H4 (cell line): ENCODE measurements at regions not wholly inside any gene's neighbourhood (a gene's known extent, or its start where the extent isn't known, plus 50 kb on each side); places are given as distances from the start of the nearest gene placed in this dataset.
"Not testable (repeated sequence)": the region's sequence is repeated elsewhere in the genome, so short reads cannot be mapped to it uniquely, and the experiment has no call there.

Experiments
- DNase-seq: peaks from one replicate; pipeline ENCODE4 v3.0.0-alpha.2; 2015; ENCODE audit warnings: low spot score

DNA sequence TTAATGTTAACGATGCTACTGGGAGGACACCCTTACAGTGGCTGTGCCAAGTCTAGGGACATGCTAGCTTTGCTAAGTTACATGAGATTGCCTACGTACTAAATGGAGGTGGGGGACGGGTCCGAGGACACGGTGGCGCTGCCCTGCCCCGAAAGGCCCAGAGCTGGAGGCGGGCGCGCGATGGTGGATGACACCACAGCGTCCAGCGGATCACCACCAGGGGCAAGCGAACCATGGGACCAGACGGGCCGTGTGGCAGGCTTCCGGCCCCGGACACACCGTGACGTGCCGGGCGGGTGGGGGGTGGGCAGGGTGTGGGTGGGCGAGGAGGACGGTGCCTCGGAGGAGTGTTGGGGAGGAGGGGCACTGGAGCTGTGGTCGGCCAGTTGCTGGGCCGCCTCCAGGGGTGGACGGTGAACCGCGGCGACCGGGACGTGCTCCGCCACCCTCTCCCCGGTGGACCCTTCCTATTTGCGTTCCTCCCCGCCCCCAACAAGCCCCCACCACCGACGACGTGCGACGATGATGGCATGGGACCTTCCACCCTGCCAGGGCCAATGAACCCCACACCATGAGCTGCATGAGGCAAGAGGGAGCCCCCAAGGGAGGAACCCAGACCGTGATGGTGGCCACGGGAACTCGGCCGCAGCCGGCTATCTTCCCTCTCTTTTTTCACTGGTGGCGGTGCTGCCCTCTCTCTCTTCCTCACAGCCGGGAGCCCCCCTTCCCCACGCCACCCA is 773.3 kb upstream of the DEFB115 start:
- DNase-seq, result no peak

DNA sequence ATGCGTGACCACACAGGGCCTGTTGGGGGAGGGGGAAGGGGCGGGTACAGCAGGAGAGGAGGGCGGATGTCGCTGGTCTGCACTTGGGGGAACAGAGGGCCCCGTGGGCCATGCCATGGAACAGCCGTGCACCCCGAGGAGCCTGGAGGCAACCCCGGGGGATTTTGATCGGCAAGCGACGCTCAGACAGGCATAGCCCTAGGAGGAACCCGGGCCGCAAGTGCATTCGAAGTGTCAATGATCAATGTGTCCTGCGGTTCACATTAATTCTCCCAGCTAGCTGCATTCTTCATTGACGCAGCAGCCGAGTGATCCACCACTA is 772.8 kb upstream of the DEFB115 start:
- DNase-seq, result no peak

DNA sequence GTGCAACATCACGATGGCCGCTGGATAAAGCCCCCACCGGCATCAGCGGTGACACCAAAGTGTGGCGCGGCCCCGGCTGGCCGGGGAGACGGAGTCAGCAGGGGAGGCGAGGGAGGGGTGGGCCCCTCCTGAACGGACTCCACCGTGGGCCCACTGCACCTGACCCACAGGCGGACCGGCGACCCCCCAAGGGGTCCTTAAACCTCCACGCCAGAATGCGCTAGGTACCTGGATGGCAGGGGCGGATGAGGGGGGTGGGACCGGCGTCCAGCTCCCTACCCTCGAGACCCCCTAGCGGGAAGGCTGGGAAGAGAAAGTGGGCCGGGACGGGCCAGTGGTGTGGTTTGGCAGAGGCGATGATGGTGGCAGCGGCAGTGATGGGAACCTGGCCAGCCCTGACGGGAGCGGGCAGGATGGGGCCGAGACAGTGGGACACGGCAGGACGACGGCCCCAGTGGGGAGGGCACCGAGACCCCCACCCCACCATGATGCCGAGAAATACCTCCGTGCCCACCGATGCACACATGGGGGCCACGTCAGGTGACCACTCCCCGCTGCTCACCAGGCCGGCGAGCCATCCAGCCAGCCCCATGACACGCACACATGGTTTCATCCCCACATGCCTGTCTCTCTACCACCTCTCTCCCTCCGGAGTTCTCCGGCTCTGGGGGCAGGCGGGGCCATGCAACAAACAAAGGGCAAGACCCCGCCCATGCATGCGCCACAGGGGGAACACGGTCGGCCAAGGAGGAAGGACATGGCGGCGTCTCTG is 771.9 kb upstream of the DEFB115 start:
- no peak for DNase-seq

DNA sequence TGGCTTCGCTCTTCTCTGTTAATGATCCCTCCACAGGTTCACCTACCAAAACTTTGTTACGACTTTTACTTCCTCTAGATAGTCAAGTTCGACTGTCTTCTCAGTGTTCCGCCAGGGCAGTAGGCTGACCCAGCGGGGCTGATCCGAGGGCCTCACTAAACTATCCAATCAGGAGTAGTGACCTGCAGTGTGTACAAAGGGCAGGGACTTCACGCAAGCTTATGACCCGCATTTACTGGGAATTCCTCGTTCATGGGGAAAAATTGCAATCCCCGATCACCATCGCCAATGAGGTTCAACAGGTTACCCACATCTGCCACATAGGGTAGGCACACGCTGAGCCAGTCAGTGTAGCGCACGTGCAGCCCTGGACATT is 771.4 kb upstream of the DEFB115 start:
- DNase-seq, result no peak

DNA sequence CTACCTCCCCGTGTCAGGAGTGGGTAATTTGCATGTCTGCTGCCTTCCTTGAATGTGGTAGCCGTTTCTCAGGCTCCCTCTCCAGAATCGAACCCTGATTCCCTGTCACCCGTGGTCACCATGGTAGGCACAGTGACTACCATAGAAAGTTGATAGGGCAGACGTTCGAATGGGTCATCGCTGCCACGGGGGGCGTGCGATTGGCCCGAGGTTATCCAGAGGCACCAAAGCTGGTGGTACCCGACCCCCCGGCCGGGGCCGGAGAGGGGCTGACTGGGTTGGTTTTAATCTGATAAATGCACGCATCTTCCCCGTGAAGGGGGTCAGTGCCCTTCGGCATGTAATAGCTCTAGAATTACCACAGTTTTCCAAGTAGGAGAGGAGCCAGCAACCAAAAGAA is 770.0 kb upstream of the DEFB115 start:
- not testable (repeated sequence) for DNase-seq

DNA sequence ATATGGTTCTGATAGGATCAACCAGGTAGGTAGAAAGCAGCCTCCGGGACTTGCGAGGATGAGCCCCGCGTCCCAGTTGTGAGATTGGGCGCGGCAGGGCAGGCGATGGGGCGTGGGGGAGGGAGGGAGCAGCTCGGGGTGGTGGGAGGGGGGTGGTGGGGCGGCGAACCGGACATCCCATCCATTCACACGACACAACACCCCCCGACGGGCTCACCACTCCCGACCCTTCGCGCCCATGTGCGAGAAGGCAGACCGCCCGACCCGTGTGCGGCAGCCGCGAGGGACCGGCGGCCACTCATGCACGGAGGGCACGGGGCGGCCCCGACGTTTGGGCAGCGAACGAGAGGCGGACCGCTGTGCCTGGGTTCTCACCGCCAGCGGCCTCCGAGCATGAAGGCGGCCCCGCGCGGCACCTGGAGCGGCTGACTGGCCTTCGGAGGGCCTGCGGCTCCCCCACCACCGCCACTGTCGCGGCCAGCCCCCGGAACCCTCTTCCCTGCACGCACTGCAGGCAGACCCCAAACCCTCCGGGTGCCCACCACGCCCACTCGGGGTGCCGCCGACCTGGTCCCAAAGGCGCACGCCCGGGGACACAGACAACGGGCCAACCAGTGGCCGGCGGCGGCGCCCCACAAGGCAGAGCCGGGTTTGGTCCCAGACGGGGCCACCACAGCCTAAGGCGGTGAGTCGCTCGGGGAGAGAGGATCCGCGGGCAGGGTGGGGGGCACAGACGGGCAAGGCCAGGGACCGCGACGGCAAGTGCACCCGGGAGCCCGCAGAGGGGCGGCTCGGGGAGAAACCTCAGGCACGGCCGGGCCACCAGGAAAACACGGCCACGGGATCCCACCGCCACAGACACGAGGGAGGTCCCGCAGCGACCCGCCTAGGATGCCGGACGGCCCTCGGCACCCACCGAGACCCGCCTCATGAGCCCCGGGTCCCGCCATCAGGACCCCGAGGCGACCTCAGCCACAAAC is 769.2 kb upstream of the DEFB115 start:
- DNase-seq, result no peak

DNA sequence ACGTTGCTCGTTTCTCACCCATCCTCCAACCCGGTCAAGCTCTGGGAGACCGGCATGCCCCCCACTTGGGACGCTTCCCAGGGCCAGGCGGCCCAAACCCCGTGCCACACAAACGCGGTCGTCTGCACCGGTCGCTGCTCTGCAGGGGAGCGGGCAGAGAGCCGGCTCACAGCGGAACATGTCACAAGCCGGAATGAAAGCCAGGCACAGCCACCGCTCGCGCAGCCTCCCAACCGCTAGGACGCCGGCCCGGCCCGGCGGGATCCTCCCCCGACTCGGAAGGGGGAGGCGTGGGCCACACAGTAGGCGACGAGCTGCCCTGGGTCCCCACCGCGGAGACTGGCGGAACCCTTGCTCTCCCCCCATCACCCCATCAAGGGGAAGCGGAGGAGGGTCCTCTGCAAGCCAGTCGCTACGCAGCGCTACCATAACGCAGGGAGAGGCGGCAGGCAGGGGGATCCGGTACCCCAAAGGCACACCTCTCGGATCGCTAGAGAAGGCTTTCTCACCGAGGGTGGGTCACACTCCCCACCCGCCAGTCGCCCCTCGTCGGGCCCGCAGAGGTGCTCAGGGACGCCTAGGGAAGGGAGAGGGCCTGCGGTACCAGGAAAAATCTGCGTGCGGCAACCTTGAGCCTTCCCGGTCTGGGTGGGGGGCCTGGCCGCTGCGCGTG is 768.4 kb upstream of the DEFB115 start:
- DNase-seq, result no peak

DNA sequence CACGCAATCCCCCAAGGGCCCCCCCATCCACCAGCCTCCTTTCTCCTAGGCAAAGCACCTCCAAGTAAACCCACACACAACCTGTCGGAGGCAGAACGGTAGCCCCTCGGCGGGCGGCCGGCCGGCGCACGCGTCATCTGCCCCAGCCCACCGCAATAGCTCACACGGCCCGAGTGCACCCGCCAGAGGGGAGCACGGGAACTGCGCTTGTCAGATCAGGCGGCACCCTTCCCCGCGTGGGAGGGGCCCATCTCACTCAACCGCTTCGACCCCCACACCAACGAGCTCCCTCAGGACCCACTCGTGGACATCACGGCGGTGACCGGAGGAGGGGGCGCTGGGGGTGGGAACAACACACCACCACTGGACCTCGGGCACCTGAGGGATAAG is 767.9 kb upstream of the DEFB115 start:
- no peak for DNase-seq

DNA sequence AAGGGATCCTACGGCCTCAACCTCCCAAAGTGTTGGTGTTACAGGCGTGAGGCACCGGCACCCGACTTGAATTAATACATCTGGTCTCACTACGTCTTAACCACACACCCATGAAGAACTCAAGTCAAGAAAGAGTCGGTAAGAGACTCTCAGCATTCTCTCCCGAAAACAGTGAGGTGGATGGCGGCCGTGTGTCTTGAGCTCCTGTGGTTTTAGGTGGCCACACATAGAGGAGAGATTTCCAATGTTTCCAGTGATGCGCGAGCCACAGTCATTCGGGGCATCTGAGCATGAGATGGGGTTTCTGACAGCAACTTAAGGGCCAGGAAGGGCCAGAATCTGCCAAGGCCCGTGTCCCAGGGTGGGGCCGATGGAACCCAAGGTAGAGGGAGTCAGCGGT is 766.4 kb upstream of the DEFB115 start:
- DNase-seq, result no peak

DNA sequence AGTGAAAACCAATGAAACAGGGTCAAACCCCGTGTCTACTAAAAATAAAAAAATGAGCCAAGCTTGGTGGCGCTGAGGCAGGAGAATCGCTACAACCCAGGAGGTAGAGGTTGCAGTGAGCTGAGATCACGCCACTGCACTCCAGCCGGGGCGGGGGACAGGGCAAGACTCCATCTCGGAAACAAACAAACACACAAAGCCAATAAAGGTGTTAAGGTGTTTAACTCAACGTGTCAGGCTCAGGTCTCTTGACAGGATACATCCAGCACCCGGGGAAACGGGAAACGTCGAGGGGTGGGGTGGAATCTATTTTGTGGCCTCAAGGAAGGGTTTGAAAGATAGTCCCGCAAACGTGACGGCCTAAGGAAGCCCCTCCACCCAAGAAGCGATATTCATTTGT is 760.8 kb upstream of the DEFB115 start:
- not testable (repeated sequence) for DNase-seq

DNA sequence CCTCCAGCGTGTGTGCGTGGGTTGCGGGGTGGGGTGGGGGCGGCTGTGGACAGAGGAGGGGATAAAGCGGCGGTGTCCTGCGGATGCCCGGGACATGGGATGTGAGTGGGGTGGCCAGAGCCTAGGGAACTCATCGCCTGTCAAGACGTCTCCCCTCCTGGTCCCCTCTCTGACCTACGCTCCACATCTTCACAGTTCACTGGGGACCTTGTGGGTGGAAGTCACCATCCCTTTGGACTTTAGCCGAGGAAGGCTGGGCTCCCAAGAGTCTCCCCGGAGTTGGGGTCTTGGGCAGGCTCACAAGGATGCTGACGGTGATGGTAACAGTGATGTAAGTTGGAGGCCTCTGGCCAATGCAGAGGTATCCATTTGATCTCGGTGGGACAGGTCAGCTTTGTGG is 760.3 kb upstream of the DEFB115 start:
- DNase-seq, result not testable (repeated sequence)

DNA sequence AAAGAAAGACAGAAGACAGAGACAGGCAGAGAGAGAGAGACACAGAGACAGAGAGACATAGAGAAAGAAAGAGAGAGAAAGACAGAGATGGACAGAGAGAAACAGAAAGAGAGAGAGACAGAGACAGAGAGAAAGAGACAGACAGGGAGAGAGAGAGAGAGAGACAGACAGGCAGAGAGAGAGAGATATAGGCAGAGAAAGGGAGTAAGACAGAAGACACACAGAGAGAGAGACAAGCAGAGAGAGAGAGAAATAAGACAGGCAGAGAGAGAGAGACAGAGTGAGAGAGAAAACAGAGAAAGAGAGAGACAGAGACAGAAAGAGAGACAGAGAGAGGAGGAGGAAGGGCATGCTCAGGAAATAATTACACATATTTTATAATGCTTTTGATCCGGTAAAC is 758.3 kb upstream of the DEFB115 start:
- DNase-seq, result no peak

DNA sequence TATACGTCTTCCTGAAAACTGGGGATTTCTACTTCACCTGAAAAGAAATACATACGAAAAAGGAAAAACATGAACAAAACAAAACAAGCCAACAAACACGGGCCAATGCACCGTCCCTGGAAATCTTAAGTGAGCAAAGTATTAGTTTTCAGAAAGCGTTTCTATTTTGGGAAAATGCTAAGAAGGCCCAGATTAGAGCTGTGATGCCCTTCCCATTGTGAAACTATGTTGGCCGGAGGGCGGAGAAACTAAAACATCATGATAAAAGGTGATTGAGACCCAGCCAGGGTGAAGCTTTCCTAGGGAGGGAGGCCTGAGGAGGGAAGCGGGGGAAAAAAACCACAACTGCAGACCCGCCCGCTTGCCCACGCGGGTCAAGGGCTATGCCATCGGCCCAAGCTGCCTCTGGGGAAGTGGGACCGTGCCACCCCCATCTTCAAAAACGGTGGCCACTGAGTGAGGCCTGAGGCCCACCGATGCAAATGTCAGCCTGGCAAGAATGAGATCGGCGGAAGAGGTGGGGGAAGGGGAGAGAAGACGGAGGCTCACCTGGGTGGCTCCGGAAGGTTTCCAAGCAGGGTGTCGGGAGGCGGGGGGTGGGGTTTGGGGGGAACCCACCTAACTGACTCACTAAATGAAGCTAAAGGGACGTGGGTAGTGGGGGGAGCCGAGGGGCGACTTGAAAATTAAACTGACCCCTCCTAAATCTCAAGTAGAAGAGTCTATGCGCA is 757.6 kb upstream of the DEFB115 start:
- DNase-seq, result not testable (repeated sequence)

DNA sequence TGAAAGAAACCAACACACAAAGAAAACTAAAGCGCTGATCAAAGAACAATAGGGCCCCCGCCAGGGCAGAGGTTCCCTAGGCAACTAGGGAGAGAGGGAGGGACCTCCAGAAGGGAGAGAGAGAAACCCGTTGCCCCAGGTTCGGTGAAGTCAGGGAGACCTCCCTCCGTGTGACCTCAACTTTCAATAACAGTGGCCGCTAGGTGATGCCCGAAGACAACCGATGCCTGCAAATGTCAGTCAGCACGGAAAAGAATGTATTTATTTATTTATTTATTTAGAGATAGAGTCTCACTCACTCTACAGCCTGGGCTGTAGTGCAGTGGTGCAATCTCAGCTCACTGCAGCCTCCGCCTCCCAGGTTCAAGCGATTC is 757.0 kb upstream of the DEFB115 start:
- not testable (repeated sequence) for DNase-seq

DNA sequence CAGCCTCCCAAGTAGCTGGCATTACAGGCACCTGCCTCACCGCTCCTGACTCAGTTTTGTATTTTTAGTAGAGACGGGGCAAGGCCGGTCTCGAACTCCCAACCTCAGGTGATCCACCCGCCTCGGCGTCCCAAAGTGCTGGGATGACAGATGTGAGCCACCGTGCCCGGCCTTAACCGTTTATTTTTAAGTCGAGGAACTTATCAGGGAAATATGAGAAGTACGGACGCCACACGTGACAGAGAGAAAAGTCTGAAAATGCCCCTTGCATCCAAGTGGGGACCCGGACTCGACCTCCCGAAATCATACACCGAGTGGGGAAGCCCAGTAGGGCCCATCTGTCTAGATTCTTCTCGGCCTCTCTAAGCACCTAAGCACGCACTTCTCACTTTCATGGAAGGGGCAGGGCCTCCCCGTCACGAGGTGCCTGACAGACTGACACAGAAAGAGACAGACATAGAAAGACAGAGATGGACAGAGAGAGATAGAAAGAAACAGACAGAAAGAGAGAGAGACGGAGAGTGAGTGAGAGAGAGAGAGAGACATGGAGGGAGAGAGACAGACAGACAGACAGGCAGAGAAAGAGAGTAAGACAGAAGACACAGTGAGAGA is 756.5 kb upstream of the DEFB115 start:
- no peak for DNase-seq

DNA sequence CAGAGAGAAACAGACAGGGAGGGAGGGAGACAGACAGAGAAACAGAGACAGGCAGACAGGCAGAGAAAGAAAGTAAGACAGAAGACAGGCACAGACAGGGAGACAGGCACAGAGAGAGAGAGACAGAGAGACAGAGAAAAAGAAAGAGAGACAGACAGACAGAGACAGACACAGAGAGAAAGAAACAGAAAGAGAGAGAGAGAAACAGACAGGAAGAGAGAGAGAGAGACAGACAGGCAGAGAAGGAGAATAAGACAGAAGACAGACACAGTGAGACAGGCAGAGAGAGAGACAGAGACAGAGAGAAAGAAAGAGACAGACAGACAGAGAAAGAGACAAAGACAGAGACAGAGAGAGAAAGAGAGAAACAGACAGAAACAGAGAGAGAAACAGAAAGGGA is 754.8 kb upstream of the DEFB115 start:
- DNase-seq, result no peak

DNA sequence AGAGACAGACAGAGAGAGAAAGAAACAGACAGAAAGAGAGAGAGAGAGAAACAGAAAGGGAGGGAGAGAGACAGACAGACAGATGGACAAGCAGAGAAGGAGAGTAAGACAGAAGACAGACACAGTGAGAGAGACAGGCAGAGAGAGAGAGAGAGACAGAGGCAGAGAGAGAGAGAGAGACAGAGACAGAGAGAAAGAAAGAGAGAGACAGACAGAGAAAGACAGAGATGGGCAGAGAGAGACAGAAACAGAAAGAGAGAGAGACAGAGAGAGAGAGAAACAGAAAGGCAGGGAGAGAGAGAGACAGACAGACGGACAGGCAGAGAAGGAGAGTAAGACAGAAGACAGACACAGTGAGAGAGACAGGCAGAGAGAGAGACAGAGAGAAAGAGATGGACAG is 754.3 kb upstream of the DEFB115 start:
- not testable (repeated sequence) for DNase-seq

DNA sequence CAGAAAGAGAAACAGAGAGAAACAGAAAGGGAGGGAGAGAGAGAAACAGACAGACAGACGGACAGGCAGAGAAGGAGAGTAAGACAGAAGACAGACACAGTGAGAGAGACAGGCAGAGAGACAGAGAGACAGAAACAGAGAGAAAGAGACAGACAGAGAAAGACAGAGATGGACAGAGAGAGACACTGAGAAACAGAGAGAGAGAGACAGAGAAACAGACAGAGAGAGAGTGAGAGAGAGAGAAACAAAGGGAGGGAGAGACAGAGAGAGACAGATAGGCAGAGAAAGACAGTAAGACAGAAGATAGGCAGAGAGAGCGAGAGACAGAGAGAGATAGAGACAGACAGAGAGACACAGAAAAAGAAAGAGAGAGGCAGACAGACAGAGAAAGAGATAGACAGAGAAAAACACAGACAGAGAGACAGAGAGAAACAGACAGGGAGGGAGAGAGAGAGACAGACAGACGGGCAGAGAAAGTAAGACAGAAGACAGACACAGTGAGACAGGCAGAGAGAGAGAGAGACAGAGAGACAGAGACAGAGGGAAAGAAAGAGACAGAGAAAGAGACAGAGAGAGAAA is 753.4 kb upstream of the DEFB115 start:
- no peak for DNase-seq

DNA sequence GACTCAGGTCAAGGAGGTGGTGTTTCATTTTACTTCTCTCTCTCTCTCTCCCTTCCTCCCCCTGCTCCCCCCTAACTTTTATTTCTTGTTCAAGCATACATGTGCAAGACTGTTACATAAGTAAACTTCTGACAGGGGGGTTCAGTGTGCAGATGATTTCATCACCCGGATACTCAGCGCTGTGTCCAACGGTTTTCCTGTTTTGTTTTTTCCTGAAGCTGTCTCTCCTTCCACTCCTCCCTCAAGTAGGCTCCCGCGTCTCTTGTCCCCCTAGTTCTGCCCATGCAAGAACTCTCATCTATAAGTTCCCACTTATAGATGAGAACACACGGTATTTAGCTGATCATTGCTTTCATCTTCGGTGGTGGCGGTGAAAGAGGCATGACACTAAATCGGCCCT is 751.9 kb upstream of the DEFB115 start:
- DNase-seq, result no peak

DNA sequence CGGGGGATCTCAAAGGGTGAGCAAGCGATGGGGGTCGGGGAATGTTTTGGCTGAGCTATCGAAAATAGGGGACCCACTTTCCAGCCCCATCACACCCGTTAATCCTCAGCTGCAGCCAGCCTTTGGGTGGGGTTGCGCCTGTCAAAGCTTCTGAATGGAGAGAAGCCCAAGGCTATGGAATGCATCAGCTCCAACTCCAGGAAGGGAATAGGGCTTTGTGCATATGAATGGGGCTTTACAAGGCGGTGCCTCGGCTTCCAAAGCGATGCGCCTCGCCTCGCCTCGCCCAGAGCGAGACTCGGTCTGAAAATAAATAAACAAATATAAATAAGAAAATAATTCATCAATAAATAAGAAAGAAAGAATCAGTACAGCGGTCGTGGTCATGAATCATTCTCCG is 751.4 kb upstream of the DEFB115 start:
- DNase-seq, result no peak
